Hepatocyte (in vitro differentiated cells): ENCODE measurements at regions not wholly inside any gene's neighbourhood (a gene's known extent, or its start where the extent isn't known, plus 50 kb on each side); places are given as distances from the start of the nearest gene placed in this dataset.

Source experiments
- CTCF ChIP-seq: fragments of 200-600 bp; sonication (generic); IDR thresholded peaks from 2 replicates; pipeline ENCODE4 v1.5.1; 2016; ENCODE audit warnings: antibody characterized with exemption, mild to moderate bottlenecking; ENCODE audit not compliant: poor library complexity
- EZH2phosphoT487 ChIP-seq: fragments of 200-600 bp; sonication (generic); IDR thresholded peaks from one replicate; pipeline ENCODE4 v1.6.1; 2018; ENCODE audit warnings: antibody characterized with exemption, mild to moderate bottlenecking, low read depth, moderate library complexity; ENCODE audit not compliant: unreplicated experiment, severe bottlenecking

- TF ChIP-seq CTCF = no peak
- no peak for TF ChIP-seq EZH2phosphoT487
Measured at GRCh38 chr1:4052657-4053056, 152.6 kb upstream of the C1orf174 start.
